Peyer's patch (tissue), 4 donors: ENCODE measurements at regions not wholly inside any gene's neighbourhood (a gene's known extent, or its start where the extent isn't known, plus 50 kb on each side); places are given as distances from the start of the nearest gene placed in this dataset.

ENCODE experiments used
- POLR2A ChIP-seq, 2 donors: fragments of 450-650 bp; IDR thresholded peaks; one replicate each; pipeline ENCODE4 v1.5.1; 2017; ENCODE audit warnings: antibody characterized with exemption in 2 of 2, mild to moderate bottlenecking in 2 of 2, moderate library complexity in 2 of 2
- TF ChIP-seq, protein P1 (sequence below), 6 experiments: fragments of 450-650 bp in 4 of 6; fragments of 200-600 bp in 2 of 6; sonication (generic) in 1 of 6; IDR thresholded peaks; one replicate each; pipeline ENCODE4 v1.5.1; 2017 to 2019; ENCODE audit warnings: antibody characterized with exemption in 6 of 6, mild to moderate bottlenecking in 3 of 6, moderate library complexity in 1 of 6

DNA sequence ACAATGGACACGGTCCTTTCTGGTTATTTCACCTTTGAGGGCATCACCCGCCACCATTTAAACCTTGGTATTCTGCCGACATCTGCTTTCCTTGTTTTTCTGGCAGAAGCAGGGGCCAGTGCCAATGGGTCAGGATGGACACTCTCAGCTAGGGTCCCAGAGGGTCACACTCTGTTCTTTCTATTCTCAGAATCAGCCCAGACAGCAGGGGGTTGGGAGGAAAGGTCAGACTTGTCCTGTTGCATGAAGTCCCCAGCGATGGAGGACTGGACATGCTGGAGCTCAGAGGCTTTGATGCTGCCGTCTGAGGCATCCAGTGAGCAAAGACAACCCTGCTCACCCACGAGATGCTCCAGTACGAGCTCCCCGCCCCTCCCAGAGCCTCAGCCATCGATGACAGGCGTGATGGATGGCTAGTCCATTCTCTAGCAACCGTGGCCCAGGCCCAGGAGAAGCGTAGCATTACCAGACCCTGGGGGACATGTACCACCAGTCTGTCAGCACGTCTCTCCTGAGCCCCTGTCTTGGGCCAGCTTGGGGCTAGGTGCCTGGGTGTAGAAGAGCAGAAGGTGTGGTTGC lies 62.0 kb downstream of the FOXL1 start:
- TF ChIP-seq, protein P1, sequence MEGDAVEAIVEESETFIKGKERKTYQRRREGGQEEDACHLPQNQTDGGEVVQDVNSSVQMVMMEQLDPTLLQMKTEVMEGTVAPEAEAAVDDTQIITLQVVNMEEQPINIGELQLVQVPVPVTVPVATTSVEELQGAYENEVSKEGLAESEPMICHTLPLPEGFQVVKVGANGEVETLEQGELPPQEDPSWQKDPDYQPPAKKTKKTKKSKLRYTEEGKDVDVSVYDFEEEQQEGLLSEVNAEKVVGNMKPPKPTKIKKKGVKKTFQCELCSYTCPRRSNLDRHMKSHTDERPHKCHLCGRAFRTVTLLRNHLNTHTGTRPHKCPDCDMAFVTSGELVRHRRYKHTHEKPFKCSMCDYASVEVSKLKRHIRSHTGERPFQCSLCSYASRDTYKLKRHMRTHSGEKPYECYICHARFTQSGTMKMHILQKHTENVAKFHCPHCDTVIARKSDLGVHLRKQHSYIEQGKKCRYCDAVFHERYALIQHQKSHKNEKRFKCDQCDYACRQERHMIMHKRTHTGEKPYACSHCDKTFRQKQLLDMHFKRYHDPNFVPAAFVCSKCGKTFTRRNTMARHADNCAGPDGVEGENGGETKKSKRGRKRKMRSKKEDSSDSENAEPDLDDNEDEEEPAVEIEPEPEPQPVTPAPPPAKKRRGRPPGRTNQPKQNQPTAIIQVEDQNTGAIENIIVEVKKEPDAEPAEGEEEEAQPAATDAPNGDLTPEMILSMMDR (IDR thresholded peaks at IDR 0.05): no peak
- TF ChIP-seq POLR2A (IDR thresholded peaks at IDR 0.05): no peak
